Astrocyte (in vitro differentiated cells and primary cell): ENCODE measurements at regions not wholly inside any gene's neighbourhood (a gene's known extent, or its start where the extent isn't known, plus 50 kb on each side); places are given as distances from the start of the nearest gene placed in this dataset.
"Not testable (repeated sequence)": the region's sequence is repeated elsewhere in the genome, so short reads cannot be mapped to it uniquely, and the experiment has no call there.

Source experiments
- DNase-seq: peaks from one replicate; pipeline ENCODE4 v3.0.0-alpha.2; 2010; ENCODE audit warnings: low read depth
- FAIRE-seq: peaks from 2 replicates; lab custom pipeline; 2011; peaks lifted over from hg19 to GRCh38; lab: Jason Lieb, UNC
- H2AFZ ChIP-seq: 2 replicates; pipeline ENCODE4 v1.6.0; 2012; ENCODE audit warnings: low read depth, low read length, inconsistent platforms
- H3K27ac ChIP-seq: 2 replicates; pipeline ENCODE4 v1.5.1; 2011; ENCODE audit warnings: low read depth, low read length, inconsistent platforms
- H3K27me3 ChIP-seq: 2 replicates; pipeline ENCODE4 v1.6.0; 2011; ENCODE audit warnings: low read length, inconsistent platforms; ENCODE audit not compliant: insufficient read depth
- H3K36me3 ChIP-seq: 2 replicates; pipeline ENCODE4 v1.5.1; 2011; ENCODE audit warnings: low read length, inconsistent platforms; ENCODE audit not compliant: insufficient read depth
- H3K4me1 ChIP-seq: 2 replicates; pipeline ENCODE4 v1.5.1; 2011; ENCODE audit warnings: low read length, inconsistent platforms; ENCODE audit not compliant: insufficient read depth
- H3K4me2 ChIP-seq: 2 replicates; pipeline ENCODE4 v1.6.0; 2012; ENCODE audit warnings: low read length, inconsistent platforms
- H3K4me3 ChIP-seq: 2 replicates; pipeline ENCODE4 v1.5.1; 2011; ENCODE audit warnings: low read depth, mild to moderate bottlenecking, low read length, inconsistent platforms; ENCODE audit not compliant: insufficient read depth
- H3K79me2 ChIP-seq: 2 replicates; pipeline ENCODE4 v1.6.0; 2012; ENCODE audit warnings: mild to moderate bottlenecking, low read length, inconsistent platforms; ENCODE audit not compliant: insufficient read depth
- H3K9ac ChIP-seq: 2 replicates; pipeline ENCODE4 v1.6.0; 2012; ENCODE audit warnings: mild to moderate bottlenecking, low read length, inconsistent platforms
- H3K9me3 ChIP-seq: 2 replicates; pipeline ENCODE4 v1.5.1; 2012; ENCODE audit warnings: low read depth, mild to moderate bottlenecking, low read length, inconsistent platforms; ENCODE audit not compliant: insufficient read depth
- H4K20me1 ChIP-seq: 2 replicates; pipeline ENCODE4 v1.6.0; 2012; ENCODE audit warnings: low read length, inconsistent platforms; ENCODE audit not compliant: insufficient read depth
- H3K27ac Mint-ChIP-seq: one replicate; pipeline ENCODE4 v1.8.0; 2021; ENCODE audit warnings: mild to moderate bottlenecking, mixed read lengths; ENCODE audit not compliant: unreplicated experiment
- H3K27me3 Mint-ChIP-seq: one replicate; pipeline ENCODE4 v1.8.0; 2021; ENCODE audit warnings: low read depth, mixed read lengths; ENCODE audit not compliant: unreplicated experiment
- H3K36me3 Mint-ChIP-seq: one replicate; pipeline ENCODE4 v1.8.0; 2021; ENCODE audit warnings: low read depth, mixed read lengths; ENCODE audit not compliant: unreplicated experiment
- H3K4me1 Mint-ChIP-seq: one replicate; pipeline ENCODE4 v1.8.0; 2021; ENCODE audit warnings: low read depth, mixed read lengths; ENCODE audit not compliant: unreplicated experiment
- H3K4me3 Mint-ChIP-seq: one replicate; pipeline ENCODE4 v1.8.0; 2021; ENCODE audit warnings: mild to moderate bottlenecking, moderate library complexity, mixed read lengths; ENCODE audit not compliant: unreplicated experiment
- H3K9me3 Mint-ChIP-seq: one replicate; pipeline ENCODE4 v1.8.0; 2021; ENCODE audit warnings: mild to moderate bottlenecking, mixed read lengths; ENCODE audit not compliant: unreplicated experiment
- EZH2 ChIP-seq: IDR thresholded peaks from 2 replicates; pipeline ENCODE4 v1.6.1; 2012; ENCODE audit warnings: mild to moderate bottlenecking, low read length, inconsistent platforms; ENCODE audit not compliant: insufficient read depth
- TF ChIP-seq, protein P1 (sequence below): IDR thresholded peaks from 2 replicates; pipeline ENCODE4 v1.5.1; 2011; ENCODE audit warnings: low read depth, mild to moderate bottlenecking, inconsistent platforms, low read length, moderate library complexity; ENCODE audit not compliant: insufficient read depth

DNA sequence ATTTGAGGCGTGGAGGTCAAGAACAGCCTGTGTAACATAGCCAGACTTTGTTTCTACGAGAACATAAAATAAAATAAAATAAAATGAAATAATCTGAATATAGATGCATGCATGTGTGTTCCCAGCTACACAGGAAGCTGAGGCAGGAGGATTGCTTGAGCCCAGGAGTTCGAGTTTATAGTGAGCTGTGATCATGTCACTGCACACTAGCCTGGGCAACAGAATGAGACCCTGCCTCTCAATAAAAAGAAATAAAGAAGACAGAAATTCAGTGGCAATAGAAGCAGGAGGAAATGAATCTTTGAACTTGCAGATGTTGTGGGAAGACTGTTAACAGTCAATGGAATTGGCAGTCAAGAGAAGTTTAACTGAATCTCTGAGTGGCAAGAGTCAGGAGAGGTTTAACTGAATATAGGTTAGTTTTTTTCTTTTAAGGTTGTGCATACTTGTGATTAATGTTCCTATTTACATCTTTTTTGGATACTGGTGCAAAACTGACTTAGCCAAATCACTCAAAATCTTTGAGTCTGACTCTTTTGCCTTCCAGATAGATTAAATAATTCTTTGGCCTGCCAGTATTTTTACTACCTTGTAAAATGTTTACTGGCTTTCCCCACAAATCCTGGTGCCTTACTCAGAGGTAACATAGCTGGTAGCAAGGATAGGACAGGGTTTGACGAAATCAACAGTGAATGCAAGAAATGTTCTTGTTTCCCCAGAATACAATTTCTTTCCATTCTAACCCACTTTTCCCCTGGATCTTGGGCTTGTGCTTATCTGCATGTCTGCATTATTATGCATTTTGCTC lies 361.4 kb downstream of the PDCD6IP start:
- Histone ChIP-seq H3K27me3 (no peaks in the 10 kb centered on the region), H3K4me1 (no peaks in the 10 kb centered on the region), H3K36me3 (no peaks in the 10 kb centered on the region), H2AFZ (no peak overlapping the region), H3K9ac (no peak overlapping the region), H4K20me1 (no peaks in the 10 kb centered on the region), H3K4me2 (no peak overlapping the region), H3K27ac (no peak overlapping the region), H3K79me2 (no peaks in the 10 kb centered on the region), H3K4me3 (no peak overlapping the region), H3K9me3 (no peaks in the 10 kb centered on the region)
- no peak for DNase-seq
- Mint-ChIP-seq H3K4me1 (no peaks in the 10 kb centered on the region), H3K27ac (no peak overlapping the region), H3K27me3 (no peaks in the 10 kb centered on the region), H3K36me3 (no peaks in the 10 kb centered on the region), H3K9me3 (no peaks in the 10 kb centered on the region), H3K4me3 (no peak overlapping the region)
- no peak for FAIRE-seq
- TF ChIP-seq, protein P1, sequence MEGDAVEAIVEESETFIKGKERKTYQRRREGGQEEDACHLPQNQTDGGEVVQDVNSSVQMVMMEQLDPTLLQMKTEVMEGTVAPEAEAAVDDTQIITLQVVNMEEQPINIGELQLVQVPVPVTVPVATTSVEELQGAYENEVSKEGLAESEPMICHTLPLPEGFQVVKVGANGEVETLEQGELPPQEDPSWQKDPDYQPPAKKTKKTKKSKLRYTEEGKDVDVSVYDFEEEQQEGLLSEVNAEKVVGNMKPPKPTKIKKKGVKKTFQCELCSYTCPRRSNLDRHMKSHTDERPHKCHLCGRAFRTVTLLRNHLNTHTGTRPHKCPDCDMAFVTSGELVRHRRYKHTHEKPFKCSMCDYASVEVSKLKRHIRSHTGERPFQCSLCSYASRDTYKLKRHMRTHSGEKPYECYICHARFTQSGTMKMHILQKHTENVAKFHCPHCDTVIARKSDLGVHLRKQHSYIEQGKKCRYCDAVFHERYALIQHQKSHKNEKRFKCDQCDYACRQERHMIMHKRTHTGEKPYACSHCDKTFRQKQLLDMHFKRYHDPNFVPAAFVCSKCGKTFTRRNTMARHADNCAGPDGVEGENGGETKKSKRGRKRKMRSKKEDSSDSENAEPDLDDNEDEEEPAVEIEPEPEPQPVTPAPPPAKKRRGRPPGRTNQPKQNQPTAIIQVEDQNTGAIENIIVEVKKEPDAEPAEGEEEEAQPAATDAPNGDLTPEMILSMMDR: no peak
- TF ChIP-seq EZH2: no peak

DNA sequence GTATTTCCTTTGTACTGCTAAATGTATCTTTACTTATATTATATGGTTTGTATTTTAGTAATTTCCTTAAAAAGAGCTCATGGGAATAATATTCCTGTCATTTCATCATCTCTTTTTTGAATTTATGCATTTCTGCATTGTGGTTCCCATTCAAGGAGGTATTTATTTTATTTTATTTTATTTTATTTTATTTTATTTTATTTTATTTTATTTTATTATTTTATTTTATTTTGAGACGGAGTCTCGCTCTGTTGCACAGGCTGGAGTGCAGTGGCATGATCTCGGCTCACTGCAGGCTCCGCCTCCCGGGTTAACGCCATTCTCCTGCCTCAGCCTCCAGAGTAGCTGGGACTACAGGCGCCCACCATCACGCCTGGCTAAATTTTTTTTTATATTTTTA lies 371.2 kb downstream of the PDCD6IP start:
- H3K27me3 ChIP-seq, DNase-seq, H2AFZ ChIP-seq, H3K36me3 ChIP-seq, H3K27me3 Mint-ChIP-seq, H3K4me3 Mint-ChIP-seq, H3K4me1 Mint-ChIP-seq, H4K20me1 ChIP-seq, H3K4me2 ChIP-seq, H3K27ac ChIP-seq, H3K9me3 Mint-ChIP-seq, FAIRE-seq, H3K27ac Mint-ChIP-seq, H3K36me3 Mint-ChIP-seq, H3K4me1 ChIP-seq, H3K79me2 ChIP-seq, H3K9ac ChIP-seq, H3K4me3 ChIP-seq, H3K9me3 ChIP-seq: not testable (repeated sequence)

DNA sequence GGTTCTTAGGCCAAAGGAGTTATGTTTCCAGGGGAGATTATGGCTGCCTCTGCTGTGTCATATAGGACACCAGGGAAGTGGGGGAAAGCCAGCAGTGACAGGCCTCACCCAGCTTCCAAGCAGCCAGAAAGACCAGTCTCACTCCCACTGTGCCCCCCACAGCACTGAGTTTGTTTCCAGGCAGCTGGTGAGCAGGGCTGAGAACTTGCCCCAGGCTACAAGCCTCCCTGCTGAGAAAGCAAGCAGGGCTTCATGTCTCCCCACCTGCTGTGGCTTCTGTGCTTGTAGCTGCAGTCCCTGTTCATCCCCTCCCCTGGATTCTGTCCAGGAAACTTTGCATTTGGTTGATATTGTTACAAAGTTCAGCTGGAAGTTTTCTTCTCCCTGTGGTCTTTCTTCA lies 376.3 kb downstream of the PDCD6IP start:
- Mint-ChIP-seq H3K4me3 (no peak overlapping the region), H3K9me3 (no peaks in the 10 kb centered on the region), H3K4me1 (peaks cover 19% of the 10 kb centered on the region), H3K27ac (no peak overlapping the region), H3K27me3 (peaks cover 2% of the 10 kb centered on the region), H3K36me3 (no peaks in the 10 kb centered on the region)
- H3K4me2 ChIP-seq: no peak overlapping the region
- H3K27me3 ChIP-seq: no peaks in the 10 kb centered on the region
- no peak for DNase-seq
- no peak for FAIRE-seq
- no peaks in the 10 kb centered on the region for H3K36me3 ChIP-seq
- H3K9me3 ChIP-seq: no peaks in the 10 kb centered on the region
- H3K9ac ChIP-seq: no peak overlapping the region
- H2AFZ ChIP-seq: no peak overlapping the region
- H3K27ac ChIP-seq: no peak overlapping the region
- H3K4me3 ChIP-seq: no peak overlapping the region
- H3K4me1 ChIP-seq: no peaks in the 10 kb centered on the region
- no peaks in the 10 kb centered on the region for H3K79me2 ChIP-seq
- H4K20me1 ChIP-seq: no peaks in the 10 kb centered on the region
- no peak for TF ChIP-seq EZH2
- TF ChIP-seq, protein P1: no peak
